K562 (cell line): ENCODE measurements at regions not wholly inside any gene's neighbourhood (a gene's known extent, or its start where the extent isn't known, plus 50 kb on each side); places are given as distances from the start of the nearest gene placed in this dataset.

Source experiments
- CCNT2 ChIP-seq: IDR thresholded peaks from 2 replicates; pipeline ENCODE4 v1.6.1; 2011; ENCODE audit warnings: borderline replicate concordance, low read depth, mild to moderate bottlenecking, moderate library complexity, mixed read lengths, low read length; ENCODE audit not compliant: insufficient read length; ENCODE audit errors: extremely low read depth
- E2F1 ChIP-seq: sonication (generic); formaldehyde crosslinking; IDR thresholded peaks from 2 replicates; pipeline ENCODE4 v1.8.1; 2023; ENCODE audit warnings: mild to moderate bottlenecking, missing genetic modification reagents, moderate library complexity
- GABPB1 ChIP-seq: sonication (generic); formaldehyde crosslinking; IDR thresholded peaks from 2 replicates; pipeline ENCODE4 v1.8.0; 2022; ENCODE audit warnings: mild to moderate bottlenecking, missing genetic modification reagents
- KDM1A ChIP-seq, 2 experiments: fragments of 450-650 bp; IDR thresholded peaks; 2 replicates each; pipeline ENCODE4 v1.6.1; 2016; ENCODE audit warnings: mild to moderate bottlenecking in 2 of 2
- SETDB1 ChIP-seq: IDR thresholded peaks from one replicate; pipeline ENCODE4 v1.6.1; 2012; ENCODE audit warnings: low read length, control low read depth, inconsistent platforms
- SIRT6 ChIP-seq: IDR thresholded peaks from one replicate; pipeline ENCODE4 v1.6.1; 2012; ENCODE audit warnings: low read depth, mild to moderate bottlenecking, control low read depth, inconsistent platforms, low read length, moderate library complexity
- TBP ChIP-seq: optimal IDR thresholded peaks from 2 replicates; pipeline ENCODE3; 2011; ENCODE audit warnings: low read depth, low read length, improper control_type of control experiment
- TCF7L2 ChIP-seq: fragments of 150-350 bp; IDR thresholded peaks from 2 replicates; pipeline ENCODE4 v1.6.1; 2016; ENCODE audit warnings: low read depth, mild to moderate bottlenecking, low read length, moderate library complexity
- ZNF140 ChIP-seq: fragments of 250-450 bp; sonication (Bioruptor Pico); IDR thresholded peaks from 2 replicates; pipeline ENCODE4 v1.8.0; 2021; ENCODE audit warnings: moderate library complexity, mild to moderate bottlenecking, inconsistent platforms
- ZNF561 ChIP-seq: fragments of 450-650 bp; formaldehyde crosslinking; conservative IDR thresholded peaks from 2 replicates; pipeline ENCODE4 v1.4.0; 2020; ENCODE audit warnings: mild to moderate bottlenecking, moderate library complexity
- ZNF584 ChIP-seq: fragments of 200-800 bp; sonication (Bioruptor generic); IDR thresholded peaks from 2 replicates; pipeline ENCODE4 v1.6.1; 2016; ENCODE audit warnings: low read depth, mild to moderate bottlenecking, missing genetic modification characterization, missing compliant biosample characterization
- TF ChIP-seq, protein P1 (sequence below), 2 experiments: fragments of 450-650 bp in 1 of 2; sonication (generic) in 1 of 2; formaldehyde crosslinking; conservative IDR thresholded peaks; 2 replicates each; pipeline versions ENCODE4 v1.4.0 to v1.8.1; 2020 to 2022; ENCODE audit warnings: mild to moderate bottlenecking in 1 of 2, missing genetic modification reagents in 1 of 2
- TF ChIP-seq, protein P2 (sequence below), 3 experiments: IDR thresholded peaks in 2 of 3; conservative IDR thresholded peaks in 1 of 3; 2 replicates each; pipeline ENCODE4 v1.5.1; 2011 to 2012; ENCODE audit warnings: low read length in 3 of 3, mild to moderate bottlenecking in 3 of 3, control low read depth in 2 of 3, improper control_type of control experiment in 1 of 3, inconsistent platforms in 1 of 3, low read depth in 1 of 3, mixed read lengths in 1 of 3, moderate library complexity in 1 of 3; ENCODE audit not compliant: insufficient read depth in 2 of 3

GRCh38 chr6:44514576-44515193 is 127.2 kb downstream of the CDC5L start:
- TF ChIP-seq, protein P1, sequence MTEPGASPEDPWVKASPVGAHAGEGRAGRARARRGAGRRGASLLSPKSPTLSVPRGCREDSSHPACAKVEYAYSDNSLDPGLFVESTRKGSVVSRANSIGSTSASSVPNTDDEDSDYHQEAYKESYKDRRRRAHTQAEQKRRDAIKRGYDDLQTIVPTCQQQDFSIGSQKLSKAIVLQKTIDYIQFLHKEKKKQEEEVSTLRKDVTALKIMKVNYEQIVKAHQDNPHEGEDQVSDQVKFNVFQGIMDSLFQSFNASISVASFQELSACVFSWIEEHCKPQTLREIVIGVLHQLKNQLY (CRISPR knock-in tag; conservative IDR thresholded peaks at IDR 0.05) = no peak
- TF ChIP-seq E2F1 (CRISPR knock-in tag) = no peak
- no peak for TF ChIP-seq ZNF561
- TF ChIP-seq, protein P2, sequence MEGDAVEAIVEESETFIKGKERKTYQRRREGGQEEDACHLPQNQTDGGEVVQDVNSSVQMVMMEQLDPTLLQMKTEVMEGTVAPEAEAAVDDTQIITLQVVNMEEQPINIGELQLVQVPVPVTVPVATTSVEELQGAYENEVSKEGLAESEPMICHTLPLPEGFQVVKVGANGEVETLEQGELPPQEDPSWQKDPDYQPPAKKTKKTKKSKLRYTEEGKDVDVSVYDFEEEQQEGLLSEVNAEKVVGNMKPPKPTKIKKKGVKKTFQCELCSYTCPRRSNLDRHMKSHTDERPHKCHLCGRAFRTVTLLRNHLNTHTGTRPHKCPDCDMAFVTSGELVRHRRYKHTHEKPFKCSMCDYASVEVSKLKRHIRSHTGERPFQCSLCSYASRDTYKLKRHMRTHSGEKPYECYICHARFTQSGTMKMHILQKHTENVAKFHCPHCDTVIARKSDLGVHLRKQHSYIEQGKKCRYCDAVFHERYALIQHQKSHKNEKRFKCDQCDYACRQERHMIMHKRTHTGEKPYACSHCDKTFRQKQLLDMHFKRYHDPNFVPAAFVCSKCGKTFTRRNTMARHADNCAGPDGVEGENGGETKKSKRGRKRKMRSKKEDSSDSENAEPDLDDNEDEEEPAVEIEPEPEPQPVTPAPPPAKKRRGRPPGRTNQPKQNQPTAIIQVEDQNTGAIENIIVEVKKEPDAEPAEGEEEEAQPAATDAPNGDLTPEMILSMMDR (IDR thresholded peaks at IDR 0.05 in 2 of 3, conservative IDR thresholded peaks at IDR 0.05 in 1 of 3; ENCODE audit: insufficient read depth in 2 of 3, low read depth in 1 of 3, low read length in 3 of 3) = no peak
- TF ChIP-seq SETDB1 = no peak
- no peak for TF ChIP-seq TCF7L2
- no peak for TF ChIP-seq ZNF140 (CRISPR knock-in tag)
- no peak for TF ChIP-seq TBP
- no peak for TF ChIP-seq ZNF584 (CRISPR knock-in tag)
- no peak for TF ChIP-seq KDM1A (IDR thresholded peaks at IDR 0.05)
- no peak for TF ChIP-seq SIRT6
- no peak for TF ChIP-seq GABPB1
- no peak for TF ChIP-seq CCNT2
